Sigmoid colon (tissue), 6 donors: ENCODE measurements at regions not wholly inside any gene's neighbourhood (a gene's known extent, or its start where the extent isn't known, plus 50 kb on each side); places are given as distances from the start of the nearest gene placed in this dataset.

ENCODE experiments used
- DNase-seq: peaks from one replicate; pipeline ENCODE4 v3.0.0-alpha.2; 2019
- H3K27ac ChIP-seq, 4 donors: fragments of 200-600 bp; sonication (generic); one replicate each; pipeline ENCODE4 v1.5.1; 2016 to 2019; ENCODE audit warnings: mild to moderate bottlenecking in 1 of 4
- H3K27me3 ChIP-seq, 3 donors: fragments of 200-600 bp; sonication (generic); one replicate each; pipeline ENCODE4 v1.5.1; 2019; ENCODE audit warnings: mild to moderate bottlenecking in 1 of 3
- H3K36me3 ChIP-seq, 4 donors: fragments of 200-600 bp; sonication (generic); one replicate each; pipeline ENCODE4 v1.5.1; 2016 to 2019
- H3K4me1 ChIP-seq, 4 donors: fragments of 200-600 bp; sonication (generic); one replicate each; pipeline ENCODE4 v1.5.1; 2017 to 2019
- H3K4me3 ChIP-seq, 4 donors: fragments of 200-600 bp; sonication (generic); one replicate each; pipeline ENCODE4 v1.5.1; 2017 to 2019; ENCODE audit warnings: mild to moderate bottlenecking in 2 of 4, moderate library complexity in 1 of 4
- H3K9me3 ChIP-seq, 4 donors: fragments of 200-600 bp in 3 of 4; sonication (generic) in 3 of 4; one replicate each; pipeline versions ENCODE4 v1.5.1 to v1.6.1; 2013 to 2019
- EP300 ChIP-seq, 4 donors: sonication (generic); formaldehyde crosslinking; IDR thresholded peaks; one replicate each; pipeline ENCODE4 v1.6.1; 2017; ENCODE audit warnings: antibody characterized with exemption in 4 of 4
- POLR2A ChIP-seq, 2 donors: fragments of 450-650 bp; IDR thresholded peaks; one replicate each; pipeline ENCODE4 v1.6.1; 2016; ENCODE audit warnings: antibody characterized with exemption in 2 of 2, mild to moderate bottlenecking in 2 of 2, moderate library complexity in 2 of 2
- POLR2AphosphoS5 ChIP-seq, 4 donors: sonication (generic); formaldehyde crosslinking; IDR thresholded peaks; one replicate each; pipeline ENCODE4 v1.6.1; 2017; ENCODE audit warnings: antibody characterized with exemption in 4 of 4
- WGBS, 2 donors: extraction: QIAGEN DNeasy Blood & Tissue Kit; methylation state at CpG; one replicate each; pipeline ENCODE4 v1.1.7; 2013; 5-methylcytosine and 5-hydroxymethylcytosine counted together
- intact Hi-C: fragments of 100-400 bp; cut with DNase I; formaldehyde crosslinking; loops from one replicate; pipeline ENCODE4 v1.15.1; 2023
- TF ChIP-seq, protein P1 (sequence below), 4 experiments: fragments of 450-650 bp in 3 of 4; fragments of 200-600 bp in 1 of 4; IDR thresholded peaks; one replicate each; pipeline ENCODE4 v1.5.1; 2016 to 2019; ENCODE audit warnings: antibody characterized with exemption in 4 of 4, mild to moderate bottlenecking in 3 of 4, moderate library complexity in 2 of 4
- donor health status: healthy with polysubstance abuse.
- donor health status: healthy.

DNA sequence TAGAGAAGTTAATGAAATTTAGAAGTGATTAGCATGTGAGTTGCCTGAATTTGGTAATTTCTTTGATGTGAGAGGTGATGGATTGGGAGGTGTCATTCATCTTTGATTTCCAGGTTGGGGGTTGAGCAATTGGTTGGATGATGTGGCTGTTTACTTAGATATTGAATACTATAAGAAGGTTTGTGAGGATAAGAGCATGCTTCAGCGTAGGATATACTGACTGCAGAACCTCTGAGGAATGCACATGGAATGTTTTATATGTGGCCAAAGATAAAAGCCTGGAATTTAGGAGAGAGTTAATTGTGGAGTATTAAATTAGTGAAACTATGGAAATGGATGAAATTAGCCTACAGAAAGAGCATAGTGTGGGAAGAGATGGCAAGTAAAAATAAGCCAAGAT is 165.4 kb upstream of the MAD2L1 start:
- H3K27me3 ChIP-seq: no peaks in the 10 kb centered on the region
- H3K36me3 ChIP-seq: no peaks in the 10 kb centered on the region
- DNase-seq: no peak
- H3K9me3 ChIP-seq: no peaks in the 10 kb centered on the region
- 1 to 38% methylated on average over 1 of the region's 1 CpG for WGBS, 2 donors
- intact Hi-C loops: no loop called here
- no peak overlapping the region for H3K4me3 ChIP-seq
- no peak overlapping the region for H3K27ac ChIP-seq
- H3K4me1 ChIP-seq: peaks cover 0 to 13% (median 8%) of the 10 kb centered on the region in 4 donors
- TF ChIP-seq POLR2AphosphoS5 (IDR thresholded peaks at IDR 0.05) (no peak), POLR2A (IDR thresholded peaks at IDR 0.05) (no peak), EP300 (IDR thresholded peaks at IDR 0.05) (no peak)
- TF ChIP-seq, protein P1, sequence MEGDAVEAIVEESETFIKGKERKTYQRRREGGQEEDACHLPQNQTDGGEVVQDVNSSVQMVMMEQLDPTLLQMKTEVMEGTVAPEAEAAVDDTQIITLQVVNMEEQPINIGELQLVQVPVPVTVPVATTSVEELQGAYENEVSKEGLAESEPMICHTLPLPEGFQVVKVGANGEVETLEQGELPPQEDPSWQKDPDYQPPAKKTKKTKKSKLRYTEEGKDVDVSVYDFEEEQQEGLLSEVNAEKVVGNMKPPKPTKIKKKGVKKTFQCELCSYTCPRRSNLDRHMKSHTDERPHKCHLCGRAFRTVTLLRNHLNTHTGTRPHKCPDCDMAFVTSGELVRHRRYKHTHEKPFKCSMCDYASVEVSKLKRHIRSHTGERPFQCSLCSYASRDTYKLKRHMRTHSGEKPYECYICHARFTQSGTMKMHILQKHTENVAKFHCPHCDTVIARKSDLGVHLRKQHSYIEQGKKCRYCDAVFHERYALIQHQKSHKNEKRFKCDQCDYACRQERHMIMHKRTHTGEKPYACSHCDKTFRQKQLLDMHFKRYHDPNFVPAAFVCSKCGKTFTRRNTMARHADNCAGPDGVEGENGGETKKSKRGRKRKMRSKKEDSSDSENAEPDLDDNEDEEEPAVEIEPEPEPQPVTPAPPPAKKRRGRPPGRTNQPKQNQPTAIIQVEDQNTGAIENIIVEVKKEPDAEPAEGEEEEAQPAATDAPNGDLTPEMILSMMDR (IDR thresholded peaks at IDR 0.05): no peak

DNA sequence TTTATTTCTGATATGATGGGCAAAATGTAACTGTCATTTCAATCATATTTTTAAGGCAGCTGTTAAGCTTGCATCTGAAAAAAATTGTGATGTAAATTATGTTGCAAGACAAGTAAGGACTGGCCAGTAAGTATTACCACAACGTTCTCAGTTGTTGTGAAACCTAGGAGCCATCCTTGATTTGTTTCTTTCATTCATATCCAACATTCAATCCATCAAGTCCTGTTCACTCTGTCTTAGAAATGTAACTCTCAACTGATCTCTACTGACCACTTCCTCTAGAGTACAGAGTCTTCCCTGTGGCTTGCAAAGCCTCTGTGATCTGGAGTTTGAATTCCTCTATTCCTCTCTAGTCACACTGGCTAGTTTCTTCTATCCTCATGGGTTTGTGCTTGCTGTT is 161.4 kb upstream of the MAD2L1 start:
- Histone ChIP-seq H3K27ac (no peak overlapping the region), H3K27me3 (no peaks in the 10 kb centered on the region), H3K4me3 (no peak overlapping the region), H3K9me3 (no peaks in the 10 kb centered on the region), H3K4me1 (peaks cover 0 to 13% (median 8%) of the 10 kb centered on the region in 4 donors), H3K36me3 (no peaks in the 10 kb centered on the region)
- TF ChIP-seq POLR2A (IDR thresholded peaks at IDR 0.05) (no peak), EP300 (IDR thresholded peaks at IDR 0.05) (no peak), POLR2AphosphoS5 (IDR thresholded peaks at IDR 0.05) (no peak)
- TF ChIP-seq, protein P1 (IDR thresholded peaks at IDR 0.05): no peak
- DNase-seq: no peak
- intact Hi-C loops: no loop called here
- WGBS, 2 donors: 41 to 66% methylated on average over 1 of the region's 1 CpG

DNA sequence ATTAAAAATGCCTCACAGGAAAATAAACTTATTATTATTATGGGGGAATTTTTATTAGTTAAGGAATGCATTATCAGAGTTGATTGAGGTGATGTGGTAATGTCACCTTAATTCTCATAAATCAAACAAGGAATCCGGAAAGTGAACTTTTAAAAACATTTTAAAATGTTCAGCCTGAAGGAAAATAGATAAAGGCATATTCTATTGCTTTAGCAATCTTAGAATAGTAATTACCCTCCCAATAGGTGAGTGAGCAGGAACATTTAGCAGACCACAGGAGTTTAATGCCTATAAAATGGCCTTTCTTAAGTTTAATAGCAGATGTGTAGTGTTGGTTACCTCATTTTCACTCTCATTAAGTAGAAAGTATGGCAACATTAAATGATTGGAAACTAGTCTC is 160.9 kb upstream of the MAD2L1 start:
- Histone ChIP-seq H3K36me3 (no peaks in the 10 kb centered on the region), H3K9me3 (no peaks in the 10 kb centered on the region), H3K27me3 (no peaks in the 10 kb centered on the region), H3K27ac (no peak overlapping the region), H3K4me3 (no peak overlapping the region), H3K4me1 (peaks cover 0 to 13% (median 8%) of the 10 kb centered on the region in 4 donors)
- 81 to 84% methylated on average over 1 of the region's 1 CpG for WGBS, 2 donors
- TF ChIP-seq, protein P1 (IDR thresholded peaks at IDR 0.05): no peak
- TF ChIP-seq POLR2A (IDR thresholded peaks at IDR 0.05): no peak
- TF ChIP-seq POLR2AphosphoS5 (IDR thresholded peaks at IDR 0.05): no peak
- no peak for TF ChIP-seq EP300 (IDR thresholded peaks at IDR 0.05)
- intact Hi-C loops: no loop called here
- DNase-seq: no peak

DNA sequence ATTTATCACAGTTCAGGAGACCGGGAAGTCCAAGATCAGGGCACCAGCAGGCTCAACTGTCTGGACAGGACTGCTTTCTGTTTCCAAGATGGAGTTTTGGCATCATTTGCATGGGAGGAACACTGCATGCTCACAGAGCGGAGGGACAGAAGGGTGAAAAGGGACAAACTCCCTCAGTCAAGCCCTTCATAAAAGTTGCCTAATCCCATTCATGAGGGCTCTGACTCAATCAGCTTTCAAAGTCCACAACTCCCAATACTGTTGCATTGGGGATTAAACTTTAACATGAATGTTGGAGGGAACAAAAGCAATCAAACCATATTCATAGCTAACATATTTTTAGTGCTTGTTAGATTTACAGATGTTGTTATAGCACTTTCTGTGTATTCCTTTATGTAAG is 158.9 kb upstream of the MAD2L1 start:
- Histone ChIP-seq H3K4me1 (peaks cover 0 to 13% (median 8%) of the 10 kb centered on the region in 4 donors), H3K27me3 (no peaks in the 10 kb centered on the region), H3K36me3 (no peaks in the 10 kb centered on the region), H3K27ac (no peak overlapping the region), H3K9me3 (no peaks in the 10 kb centered on the region), H3K4me3 (no peak overlapping the region)
- no peak for DNase-seq
- WGBS, 2 donors: 38 to 82% methylated on average over 2 of the region's 2 CpGs
- TF ChIP-seq, protein P1 (IDR thresholded peaks at IDR 0.05): no peak
- no peak for TF ChIP-seq POLR2AphosphoS5 (IDR thresholded peaks at IDR 0.05)
- no peak for TF ChIP-seq POLR2A (IDR thresholded peaks at IDR 0.05)
- no peak for TF ChIP-seq EP300 (IDR thresholded peaks at IDR 0.05)
- intact Hi-C loops: no loop called here

DNA sequence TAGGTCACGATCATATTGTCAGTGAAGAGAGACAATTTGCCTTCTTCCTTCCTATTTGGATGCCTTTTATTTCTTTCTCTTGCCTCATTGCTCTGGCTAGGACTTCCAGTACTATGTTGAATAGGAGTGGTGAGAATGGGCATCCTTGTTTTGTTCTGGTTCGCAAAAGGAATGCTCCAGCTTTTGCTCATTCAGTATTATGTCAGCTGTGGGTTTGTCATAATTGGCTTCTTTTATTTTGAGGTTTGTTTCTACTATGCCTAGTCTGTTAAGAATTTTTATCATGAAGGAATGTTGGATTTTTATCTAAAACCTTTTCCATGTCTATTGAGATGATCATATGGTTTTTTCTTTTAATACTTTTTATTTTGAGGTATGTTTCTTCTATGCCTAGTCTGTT is 152.3 kb upstream of the MAD2L1 start:
- Histone ChIP-seq H3K9me3 (no peaks in the 10 kb centered on the region), H3K27me3 (no peaks in the 10 kb centered on the region), H3K4me1 (peaks cover 0 to 8% (median 2%) of the 10 kb centered on the region in 4 donors), H3K36me3 (no peaks in the 10 kb centered on the region), H3K4me3 (no peak overlapping the region), H3K27ac (no peak overlapping the region)
- intact Hi-C loops: no loop called here
- TF ChIP-seq POLR2AphosphoS5 (IDR thresholded peaks at IDR 0.05) (no peak), POLR2A (IDR thresholded peaks at IDR 0.05) (no peak), EP300 (IDR thresholded peaks at IDR 0.05) (no peak)
- TF ChIP-seq, protein P1 (IDR thresholded peaks at IDR 0.05): no peak
- no peak for DNase-seq
- WGBS, 2 donors: 46 to 85% methylated on average over 2 of the region's 2 CpGs
